HepG2 (cell line): ENCODE measurements at regions not wholly inside any gene's neighbourhood (a gene's known extent, or its start where the extent isn't known, plus 50 kb on each side); places are given as distances from the start of the nearest gene placed in this dataset.

Experiments used
- NCOA2 ChIP-seq: sonication (generic); formaldehyde crosslinking; IDR thresholded peaks from 2 replicates; pipeline ENCODE4 v1.8.0; 2022; ENCODE audit warnings: inconsistent platforms
- PHF8 ChIP-seq: sonication (generic); formaldehyde crosslinking; IDR thresholded peaks from 2 replicates; pipeline ENCODE4 v1.5.0; 2020; ENCODE audit warnings: missing genetic modification reagents
- POLR2A ChIP-seq, 2 experiments: IDR thresholded peaks; 2 replicates each; pipeline ENCODE4 v1.6.1; 2011; ENCODE audit warnings: low read depth in 2 of 2, low read length in 2 of 2, mild to moderate bottlenecking in 1 of 2, moderate library complexity in 1 of 2; ENCODE audit not compliant: insufficient read depth in 1 of 2
- TRIM24 ChIP-seq: sonication (generic); formaldehyde crosslinking; IDR thresholded peaks from 2 replicates; pipeline ENCODE4 v1.8.0; 2022; ENCODE audit warnings: mild to moderate bottlenecking, missing genetic modification reagents
- TF ChIP-seq, protein P1 (sequence below): IDR thresholded peaks from 2 replicates; pipeline ENCODE4 v1.6.1; 2016
- TF ChIP-seq, protein P2 (sequence below): sonication (generic); formaldehyde crosslinking; conservative IDR thresholded peaks from 2 replicates; pipeline ENCODE4 v1.4.0; 2020; ENCODE audit warnings: missing genetic modification reagents
- TF ChIP-seq, protein P3 (sequence below): sonication (generic); formaldehyde crosslinking; conservative IDR thresholded peaks from 2 replicates; pipeline ENCODE4 v1.4.0; 2020; ENCODE audit warnings: mild to moderate bottlenecking, missing genetic modification reagents, moderate library complexity

DNA sequence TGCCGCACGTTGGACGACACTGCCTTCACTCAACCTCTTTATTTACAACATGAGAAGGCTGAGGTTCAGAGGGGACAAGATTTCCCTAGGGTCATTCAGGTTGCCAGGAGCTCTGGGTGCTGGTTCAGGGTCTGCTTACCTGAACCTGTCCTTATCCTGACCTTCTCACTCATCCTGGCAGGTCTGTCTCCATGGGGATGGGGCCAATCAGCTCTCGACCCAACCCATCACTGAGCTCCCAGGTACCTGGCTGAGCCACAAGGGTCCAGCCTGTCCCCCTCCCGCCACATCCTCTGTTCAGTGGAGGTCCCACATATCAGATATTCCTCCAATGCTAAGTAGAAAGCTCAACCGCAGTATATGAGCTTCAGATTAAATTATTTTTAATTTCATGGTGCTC, 225.6 kb downstream of the ANKRD60 start:
- TF ChIP-seq, protein P1, sequence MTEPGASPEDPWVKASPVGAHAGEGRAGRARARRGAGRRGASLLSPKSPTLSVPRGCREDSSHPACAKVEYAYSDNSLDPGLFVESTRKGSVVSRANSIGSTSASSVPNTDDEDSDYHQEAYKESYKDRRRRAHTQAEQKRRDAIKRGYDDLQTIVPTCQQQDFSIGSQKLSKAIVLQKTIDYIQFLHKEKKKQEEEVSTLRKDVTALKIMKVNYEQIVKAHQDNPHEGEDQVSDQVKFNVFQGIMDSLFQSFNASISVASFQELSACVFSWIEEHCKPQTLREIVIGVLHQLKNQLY (CRISPR knock-in tag): no peak
- TF ChIP-seq PHF8 (CRISPR knock-in tag) (no peak), TRIM24 (CRISPR knock-in tag) (no peak), NCOA2 (CRISPR knock-in tag) (no peak), POLR2A (IDR thresholded peaks at IDR 0.05; ENCODE audit: insufficient read depth in 1 of 2, low read depth in 2 of 2, low read length in 2 of 2) (no peak)
- TF ChIP-seq, protein P2, sequence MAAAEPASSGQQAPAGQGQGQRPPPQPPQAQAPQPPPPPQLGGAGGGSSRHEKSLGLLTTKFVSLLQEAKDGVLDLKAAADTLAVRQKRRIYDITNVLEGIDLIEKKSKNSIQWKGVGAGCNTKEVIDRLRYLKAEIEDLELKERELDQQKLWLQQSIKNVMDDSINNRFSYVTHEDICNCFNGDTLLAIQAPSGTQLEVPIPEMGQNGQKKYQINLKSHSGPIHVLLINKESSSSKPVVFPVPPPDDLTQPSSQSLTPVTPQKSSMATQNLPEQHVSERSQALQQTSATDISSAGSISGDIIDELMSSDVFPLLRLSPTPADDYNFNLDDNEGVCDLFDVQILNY (CRISPR knock-in tag): no peak
- TF ChIP-seq, protein P3, sequence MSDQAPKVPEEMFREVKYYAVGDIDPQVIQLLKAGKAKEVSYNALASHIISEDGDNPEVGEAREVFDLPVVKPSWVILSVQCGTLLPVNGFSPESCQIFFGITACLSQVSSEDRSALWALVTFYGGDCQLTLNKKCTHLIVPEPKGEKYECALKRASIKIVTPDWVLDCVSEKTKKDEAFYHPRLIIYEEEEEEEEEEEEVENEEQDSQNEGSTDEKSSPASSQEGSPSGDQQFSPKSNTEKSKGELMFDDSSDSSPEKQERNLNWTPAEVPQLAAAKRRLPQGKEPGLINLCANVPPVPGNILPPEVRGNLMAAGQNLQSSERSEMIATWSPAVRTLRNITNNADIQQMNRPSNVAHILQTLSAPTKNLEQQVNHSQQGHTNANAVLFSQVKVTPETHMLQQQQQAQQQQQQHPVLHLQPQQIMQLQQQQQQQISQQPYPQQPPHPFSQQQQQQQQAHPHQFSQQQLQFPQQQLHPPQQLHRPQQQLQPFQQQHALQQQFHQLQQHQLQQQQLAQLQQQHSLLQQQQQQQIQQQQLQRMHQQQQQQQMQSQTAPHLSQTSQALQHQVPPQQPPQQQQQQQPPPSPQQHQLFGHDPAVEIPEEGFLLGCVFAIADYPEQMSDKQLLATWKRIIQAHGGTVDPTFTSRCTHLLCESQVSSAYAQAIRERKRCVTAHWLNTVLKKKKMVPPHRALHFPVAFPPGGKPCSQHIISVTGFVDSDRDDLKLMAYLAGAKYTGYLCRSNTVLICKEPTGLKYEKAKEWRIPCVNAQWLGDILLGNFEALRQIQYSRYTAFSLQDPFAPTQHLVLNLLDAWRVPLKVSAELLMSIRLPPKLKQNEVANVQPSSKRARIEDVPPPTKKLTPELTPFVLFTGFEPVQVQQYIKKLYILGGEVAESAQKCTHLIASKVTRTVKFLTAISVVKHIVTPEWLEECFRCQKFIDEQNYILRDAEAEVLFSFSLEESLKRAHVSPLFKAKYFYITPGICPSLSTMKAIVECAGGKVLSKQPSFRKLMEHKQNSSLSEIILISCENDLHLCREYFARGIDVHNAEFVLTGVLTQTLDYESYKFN (CRISPR knock-in tag): no peak
